GM20000 (cell line): ENCODE measurements at regions not wholly inside any gene's neighbourhood (a gene's known extent, or its start where the extent isn't known, plus 50 kb on each side); places are given as distances from the start of the nearest gene placed in this dataset.
"Not testable (repeated sequence)": the region's sequence is repeated elsewhere in the genome, so short reads cannot be mapped to it uniquely, and the experiment has no call there.

ENCODE experiments used
- DNase-seq: peaks from one replicate; pipeline ENCODE4 v3.0.0; 2012; ENCODE audit warnings: low spot score

- DNase-seq: not testable (repeated sequence)
These were observed 82.7 kb downstream of the TFRC start for GRCh38 chr3:195999176-195999575.

- not testable (repeated sequence) for DNase-seq
These were observed 85.6 kb downstream of the TFRC start for GRCh38 chr3:195996314-195996713.

GRCh38 chr3:195994343-195994742 lies 86.0 kb upstream of the TNK2 start:
- not testable (repeated sequence) for DNase-seq

- not testable (repeated sequence) for DNase-seq
These were observed 85.3 kb upstream of the TNK2 start for GRCh38 chr3:195993671-195994070.

- DNase-seq: not testable (repeated sequence)
These were observed 84.7 kb upstream of the TNK2 start for GRCh38 chr3:195992956-195993595.

GRCh38 chr3:195991986-195992385 lies 83.6 kb upstream of the TNK2 start:
- DNase-seq: not testable (repeated sequence)

- not testable (repeated sequence) for DNase-seq
These were observed 82.9 kb upstream of the TNK2 start for GRCh38 chr3:195991243-195991642.

- not testable (repeated sequence) for DNase-seq
These were observed 82.5 kb upstream of the TNK2 start for GRCh38 chr3:195990841-195991174.

GRCh38 chr3:195989921-195990840 lies 81.8 kb upstream of the TNK2 start:
- peak; percentile 57 for DNase-seq

- not testable (repeated sequence) for DNase-seq
These were observed 81.0 kb upstream of the TNK2 start for GRCh38 chr3:195989197-195989920.

- not testable (repeated sequence) for DNase-seq
These were observed 80.4 kb upstream of the TNK2 start for GRCh38 chr3:195988764-195989163.

GRCh38 chr3:195987001-195987400 lies 78.7 kb upstream of the TNK2 start:
- DNase-seq: not testable (repeated sequence)

- DNase-seq: not testable (repeated sequence)
These were observed 78.2 kb upstream of the TNK2 start for GRCh38 chr3:195986576-195986975.

- DNase-seq: not testable (repeated sequence)
These were observed 77.1 kb upstream of the TNK2 start for GRCh38 chr3:195985348-195985920.

GRCh38 chr3:195984392-195985030 lies 76.2 kb upstream of the TNK2 start:
- not testable (repeated sequence) for DNase-seq

GRCh38 chr3:195983880-195984279 lies 75.5 kb upstream of the TNK2 start:
- DNase-seq: not testable (repeated sequence)

GRCh38 chr3:195982754-195983153 lies 74.4 kb upstream of the TNK2 start:
- DNase-seq: not testable (repeated sequence)

GRCh38 chr3:195981778-195982177 lies 73.4 kb upstream of the TNK2 start:
- DNase-seq: not testable (repeated sequence)

- not testable (repeated sequence) for DNase-seq
These were observed 71.5 kb upstream of the TNK2 start for GRCh38 chr3:195979877-195980276.

GRCh38 chr3:195978585-195978984 lies 70.2 kb upstream of the TNK2 start:
- not testable (repeated sequence) for DNase-seq

GRCh38 chr3:195976876-195977275 lies 68.5 kb upstream of the TNK2 start:
- not testable (repeated sequence) for DNase-seq
